ENCODE measurements at regions not wholly inside any gene's neighbourhood (a gene's known extent, or its start where the extent isn't known, plus 50 kb on each side); places are given as distances from the start of the nearest gene placed in this dataset.

DNA sequence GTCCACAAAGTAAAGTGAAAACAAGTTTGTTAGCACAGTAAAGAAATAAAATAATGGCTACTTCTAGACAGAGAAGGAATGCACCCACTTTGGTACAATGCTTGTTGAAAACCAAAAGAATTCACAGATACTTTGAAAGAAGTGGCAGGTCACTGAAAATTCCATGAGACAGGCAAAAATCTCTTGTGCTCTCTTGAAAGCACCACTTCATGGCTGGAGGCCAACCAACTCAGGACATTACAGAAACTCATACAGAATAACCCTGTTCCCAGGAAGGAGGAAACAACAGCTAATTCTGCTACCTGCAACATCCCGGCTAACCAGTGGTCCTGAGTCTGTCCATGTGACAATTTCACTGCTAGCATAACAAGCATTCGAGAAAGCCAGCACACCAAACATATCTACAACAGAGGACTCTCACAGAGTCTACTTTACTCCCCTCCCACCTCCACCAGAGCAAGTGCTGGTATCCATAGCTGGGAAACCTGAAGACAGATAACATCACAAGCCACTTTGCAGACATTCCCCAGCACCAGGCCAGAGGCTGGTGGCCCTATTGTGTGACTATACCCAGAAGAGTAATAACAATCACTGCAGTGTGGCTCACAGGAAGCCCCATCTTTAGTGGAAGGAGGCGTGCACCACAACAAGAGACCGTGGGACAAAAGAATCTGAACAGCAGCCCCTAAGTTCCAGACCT is 255.3 kb upstream of the SLITRK3 start:
- in situ Hi-C loops (cut with MboI; ENCODE audit: low sequenced_read_pairs) = no loop called here

More for the DNA sequence above, 255.3 kb upstream of the SLITRK3 start:
- H2BK5ac ChIP-seq (ENCODE audit: low read depth, low read length, poor library complexity, severe bottlenecking) = no peak overlapping the region
- H4K91ac ChIP-seq (ENCODE audit: insufficient read depth, low read depth, low read length) = no peak overlapping the region
- H3K23ac ChIP-seq (ENCODE audit: low read depth, low read length) = no peak overlapping the region
- no peak for DNase-seq
- no peak overlapping the region for H3K4me3 ChIP-seq (ENCODE audit: insufficient read depth, low read depth, low read length)
- BruUV-seq (replicated peaks) = no TSS peak
- no peak overlapping the region for H2AK5ac ChIP-seq (ENCODE audit: low read depth, low read length)
- H4K20me1 ChIP-seq (ENCODE audit: insufficient read depth, low read length) = no peaks in the 10 kb centered on the region
- no peak overlapping the region for H3K56ac ChIP-seq (ENCODE audit: extremely low read depth, insufficient read depth, low read length)
- H3K27ac ChIP-seq (ENCODE audit: insufficient read depth, low read length) = no peak overlapping the region
- H3K9ac ChIP-seq (ENCODE audit: low read depth, low read length) = no peak overlapping the region
- WGBS, 2 experiments (ENCODE audit: extremely low coverage in 2 of 2, insufficient read length in 1 of 2) = 60% methylated on average over 1 of the region's 4 CpGs; no CpG with 5 or more reads in 1 of the 2 experiments
- H3K4me2 ChIP-seq (ENCODE audit: low read depth, low read length) = no peak overlapping the region
- no peak for ATAC-seq (ENCODE audit: low read depth)
- H2BK20ac ChIP-seq (ENCODE audit: low read depth, low read length) = no peak overlapping the region
- H2BK120ac ChIP-seq (ENCODE audit: low read depth, low read length) = no peak overlapping the region
- no peak overlapping the region for H3K18ac ChIP-seq (ENCODE audit: low read depth, low read length)
- no peak overlapping the region for H2AFZ ChIP-seq (replicated peaks; ENCODE audit: low read length, poor library complexity)
- no peaks in the 10 kb centered on the region for H3K79me1 ChIP-seq (ENCODE audit: low read depth in 1 of 2, low read length in 2 of 2)
- no peaks in the 10 kb centered on the region for H3K9me3 ChIP-seq (ENCODE audit: control insufficient read depth, insufficient read depth, low read length)
- no peaks in the 10 kb centered on the region for H3K27me3 ChIP-seq (ENCODE audit: control insufficient read depth, insufficient read depth, low read length)
- no peaks in the 10 kb centered on the region for H3K4me1 ChIP-seq (ENCODE audit: control insufficient read depth, insufficient read depth, low read length)
- CTCF ChIA-PET = no interaction called here
- no peak overlapping the region for H4K8ac ChIP-seq (ENCODE audit: low read depth in 2 of 2, low read length in 2 of 2)
- POLR2A ChIA-PET (ENCODE audit: unreplicated experiment) = no interaction called here
- no peak overlapping the region for H3K14ac ChIP-seq (replicated peaks; ENCODE audit: low read depth, low read length)
- H4K5ac ChIP-seq (ENCODE audit: low read depth, low read length) = no peak overlapping the region
- no peaks in the 10 kb centered on the region for H3K9me1 ChIP-seq (ENCODE audit: insufficient read depth, low read length)
- no peak overlapping the region for H3K4ac ChIP-seq (ENCODE audit: low read depth, low read length)
- H3K36me3 ChIP-seq (ENCODE audit: control insufficient read depth, insufficient read depth, low read length) = no peaks in the 10 kb centered on the region
- H2BK15ac ChIP-seq (ENCODE audit: low read depth, low read length) = no peak overlapping the region
- TF ChIP-seq, protein P1, sequence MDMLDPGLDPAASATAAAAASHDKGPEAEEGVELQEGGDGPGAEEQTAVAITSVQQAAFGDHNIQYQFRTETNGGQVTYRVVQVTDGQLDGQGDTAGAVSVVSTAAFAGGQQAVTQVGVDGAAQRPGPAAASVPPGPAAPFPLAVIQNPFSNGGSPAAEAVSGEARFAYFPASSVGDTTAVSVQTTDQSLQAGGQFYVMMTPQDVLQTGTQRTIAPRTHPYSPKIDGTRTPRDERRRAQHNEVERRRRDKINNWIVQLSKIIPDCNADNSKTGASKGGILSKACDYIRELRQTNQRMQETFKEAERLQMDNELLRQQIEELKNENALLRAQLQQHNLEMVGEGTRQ (IDR thresholded peaks at IDR 0.05; ENCODE audit: low read depth, low read length) = no peak
- TF ChIP-seq RCOR1 (IDR thresholded peaks at IDR 0.05; ENCODE audit: insufficient replicate concordance, low read length) (no peak), MAFK (IDR thresholded peaks at IDR 0.05; ENCODE audit: low read depth, low read length) (no peak), NFE2L2 (IDR thresholded peaks at IDR 0.05; ENCODE audit: low read depth, low read length) (no peak), RFX5 (IDR thresholded peaks at IDR 0.05; ENCODE audit: low read depth, low read length) (no peak), SMC3 (IDR thresholded peaks at IDR 0.05; ENCODE audit: low read depth, low read length) (no peak)
- no peak overlapping the region for H2AK9ac ChIP-seq (replicated peaks; ENCODE audit: low read depth, low read length, poor library complexity)
- intact Hi-C loops (cut with micrococcal nuclease) = no loop called here
- dilution Hi-C loops (cut with HindIII; ENCODE audit: low sequenced_read_pairs, unreplicated experiment) = no loop called here

Data from IMR-90 (cell line).